Body of pancreas (tissue), 4 donors: ENCODE measurements at regions not wholly inside any gene's neighbourhood (a gene's known extent, or its start where the extent isn't known, plus 50 kb on each side); places are given as distances from the start of the nearest gene placed in this dataset.

Experiments used
- ATAC-seq: fragments of 150-250 bp; one replicate; pipeline ENCODE4 v1.9.1; 2016
- DNase-seq, 4 donors: peaks; one replicate each; pipeline ENCODE4 v3.0.0-alpha.2; 2019
- H3K27ac ChIP-seq, 4 donors: fragments of 200-600 bp; sonication (generic); 1 replicate in 3 of 4; 2 replicates in 1 of 4; pipeline versions ENCODE4 v1.5.1 to v1.6.1; 2016 to 2019; ENCODE audit warnings: mild to moderate bottlenecking in 1 of 4, mixed read lengths in 1 of 4, moderate library complexity in 1 of 4
- H3K27me3 ChIP-seq, 2 donors: fragments of 200-600 bp; sonication (generic); one replicate each; pipeline ENCODE4 v1.6.0; 2016; ENCODE audit warnings: mild to moderate bottlenecking in 1 of 2
- H3K36me3 ChIP-seq, 2 donors: fragments of 200-600 bp; sonication (generic); replicated peaks in 1 of 2; 2 replicates each; pipeline ENCODE4 v1.5.1; 2016; ENCODE audit warnings: low read depth in 2 of 2; ENCODE audit not compliant: insufficient read depth in 1 of 2
- H3K4me1 ChIP-seq: fragments of 200-600 bp; sonication (generic); one replicate; pipeline ENCODE4 v1.6.0; 2016
- H3K4me3 ChIP-seq, 2 donors: fragments of 200-600 bp; sonication (generic); 1 replicate in 1 of 2; 2 replicates in 1 of 2; pipeline ENCODE4 v1.5.1; 2016 to 2019
- H3K9me3 ChIP-seq, 3 donors: fragments of 200-600 bp; sonication (generic); 1 replicate in 2 of 3; 2 replicates in 1 of 3; pipeline ENCODE4 v1.5.1; 2016
- POLR2A ChIP-seq, 3 donors: fragments of 450-650 bp; IDR thresholded peaks; one replicate each; pipeline ENCODE4 v1.6.1; 2016; ENCODE audit warnings: antibody characterized with exemption in 3 of 3, mild to moderate bottlenecking in 2 of 3
- WGBS, 2 donors: methylation state at CpG; one replicate each; pipeline ENCODE4 v1.1.5; 2017; 5-methylcytosine and 5-hydroxymethylcytosine counted together
- intact Hi-C: fragments of 100-400 bp; cut with DNase I; formaldehyde crosslinking; loops from one replicate; pipeline ENCODE4 v1.15.1; 2023
- TF ChIP-seq, protein P1 (sequence below), 7 experiments: fragments of 450-650 bp in 4 of 7; fragments of 200-600 bp in 3 of 7; sonication (generic) in 3 of 7; IDR thresholded peaks; one replicate each; pipeline ENCODE4 v1.5.1; 2016 to 2019; ENCODE audit warnings: antibody characterized with exemption in 7 of 7

DNA sequence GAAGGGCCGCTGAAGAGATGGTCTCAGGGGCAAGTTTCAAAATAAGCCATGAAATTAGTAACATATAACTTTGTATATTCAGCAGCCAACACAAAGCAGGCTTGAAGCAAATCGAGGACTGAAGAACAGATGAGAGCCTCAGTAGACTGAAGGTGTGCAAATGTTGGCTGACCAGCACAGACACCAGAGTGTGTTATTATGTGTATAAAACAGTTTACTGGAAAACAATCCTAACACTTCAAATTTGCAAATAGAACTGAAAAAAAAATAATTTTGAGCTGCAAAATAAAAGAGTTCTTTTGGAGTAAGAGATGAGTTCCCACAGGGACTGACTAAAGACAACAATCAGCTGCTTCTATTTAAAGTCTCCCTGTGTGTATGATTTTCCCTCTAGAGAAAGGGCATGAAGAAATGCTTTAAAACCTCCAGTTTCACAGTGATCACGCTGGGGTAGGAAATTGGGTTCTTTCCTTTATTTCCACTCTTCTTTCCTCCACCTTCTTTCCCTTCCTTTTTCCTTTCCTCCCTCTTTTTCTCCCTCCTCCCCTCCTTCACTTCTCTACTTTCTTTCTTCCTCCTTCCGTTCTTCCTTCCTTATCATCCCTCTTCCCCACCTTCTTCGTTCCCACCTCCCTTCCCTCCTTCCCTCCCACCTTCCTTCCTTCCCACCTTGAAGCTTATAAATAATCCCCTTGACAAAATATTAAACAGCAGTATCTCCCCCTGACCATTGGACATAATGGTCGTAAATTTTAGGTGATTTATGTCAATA, 383.9 kb upstream of the DCN start:
- Histone ChIP-seq H3K36me3 (no peaks in the 10 kb centered on the region), H3K27ac (no peak overlapping the region), H3K9me3 (no peaks in the 10 kb centered on the region), H3K4me1 (peaks cover 9% of the 10 kb centered on the region), H3K27me3 (no peaks in the 10 kb centered on the region), H3K4me3 (no peak overlapping the region)
- ATAC-seq (no peak), DNase-seq (no peak)
- intact Hi-C loops = no loop called here
- 69 to 85% methylated on average over 6 of the region's 6 CpGs for WGBS, 2 donors
- TF ChIP-seq, protein P1, sequence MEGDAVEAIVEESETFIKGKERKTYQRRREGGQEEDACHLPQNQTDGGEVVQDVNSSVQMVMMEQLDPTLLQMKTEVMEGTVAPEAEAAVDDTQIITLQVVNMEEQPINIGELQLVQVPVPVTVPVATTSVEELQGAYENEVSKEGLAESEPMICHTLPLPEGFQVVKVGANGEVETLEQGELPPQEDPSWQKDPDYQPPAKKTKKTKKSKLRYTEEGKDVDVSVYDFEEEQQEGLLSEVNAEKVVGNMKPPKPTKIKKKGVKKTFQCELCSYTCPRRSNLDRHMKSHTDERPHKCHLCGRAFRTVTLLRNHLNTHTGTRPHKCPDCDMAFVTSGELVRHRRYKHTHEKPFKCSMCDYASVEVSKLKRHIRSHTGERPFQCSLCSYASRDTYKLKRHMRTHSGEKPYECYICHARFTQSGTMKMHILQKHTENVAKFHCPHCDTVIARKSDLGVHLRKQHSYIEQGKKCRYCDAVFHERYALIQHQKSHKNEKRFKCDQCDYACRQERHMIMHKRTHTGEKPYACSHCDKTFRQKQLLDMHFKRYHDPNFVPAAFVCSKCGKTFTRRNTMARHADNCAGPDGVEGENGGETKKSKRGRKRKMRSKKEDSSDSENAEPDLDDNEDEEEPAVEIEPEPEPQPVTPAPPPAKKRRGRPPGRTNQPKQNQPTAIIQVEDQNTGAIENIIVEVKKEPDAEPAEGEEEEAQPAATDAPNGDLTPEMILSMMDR (IDR thresholded peaks at IDR 0.05) = no peak
- TF ChIP-seq POLR2A (IDR thresholded peaks at IDR 0.05) = no peak

DNA sequence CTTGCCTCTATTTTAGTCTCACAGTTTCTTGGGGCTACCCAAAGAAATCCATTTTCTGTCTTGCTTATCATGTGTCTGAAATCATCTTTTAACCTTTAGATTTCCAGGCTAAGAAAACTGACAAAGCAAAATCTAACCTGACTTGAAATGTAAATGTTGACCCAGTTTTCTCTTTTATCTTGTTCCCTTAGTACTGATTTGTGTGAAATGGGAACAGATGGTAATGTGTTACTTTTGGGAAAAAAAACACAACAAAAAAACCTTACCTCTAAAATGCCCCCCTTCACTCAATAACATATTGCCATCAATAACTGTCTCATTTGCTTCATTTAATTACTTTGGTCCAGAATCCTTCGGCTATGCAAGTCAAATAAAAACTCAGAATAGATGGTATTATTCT, 383.2 kb upstream of the DCN start:
- H3K27me3 ChIP-seq = no peaks in the 10 kb centered on the region
- no peak overlapping the region for H3K4me3 ChIP-seq
- H3K9me3 ChIP-seq = no peaks in the 10 kb centered on the region
- TF ChIP-seq POLR2A (IDR thresholded peaks at IDR 0.05) = no peak
- TF ChIP-seq, protein P1 (IDR thresholded peaks at IDR 0.05) = no peak
- no peak for ATAC-seq
- H3K4me1 ChIP-seq = peaks cover 9% of the 10 kb centered on the region
- H3K36me3 ChIP-seq = no peaks in the 10 kb centered on the region
- 38 to 50% methylated on average over 1 of the region's 1 CpG for WGBS, 2 donors
- intact Hi-C loops = no loop called here
- H3K27ac ChIP-seq = no peak overlapping the region
- DNase-seq = no peak

DNA sequence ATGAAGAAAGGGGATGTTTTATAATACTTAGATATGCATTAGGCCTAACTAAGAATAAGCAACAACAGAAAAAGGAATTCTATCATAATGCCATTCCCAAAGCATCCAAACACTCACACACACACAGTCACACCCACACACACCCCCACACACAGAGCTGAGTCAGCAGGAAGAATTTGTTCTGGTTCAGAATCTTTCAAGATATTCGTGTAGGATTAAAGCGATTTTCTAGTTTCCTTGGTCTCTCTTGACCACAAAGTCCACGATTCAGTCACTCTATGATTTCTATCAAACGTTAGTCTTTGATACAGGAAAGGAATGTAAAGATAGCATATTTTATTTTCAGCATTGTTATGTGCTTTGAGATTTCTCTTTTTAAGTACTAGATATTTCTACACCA, 382.6 kb upstream of the DCN start:
- H3K36me3 ChIP-seq = no peaks in the 10 kb centered on the region
- TF ChIP-seq POLR2A (IDR thresholded peaks at IDR 0.05) = no peak
- TF ChIP-seq, protein P1 (IDR thresholded peaks at IDR 0.05) = no peak
- intact Hi-C loops = no loop called here
- no peak overlapping the region for H3K27ac ChIP-seq
- no peak for DNase-seq
- no peak for ATAC-seq
- no peaks in the 10 kb centered on the region for H3K27me3 ChIP-seq
- H3K4me3 ChIP-seq = no peak overlapping the region
- 43% methylated on average over 4 of the region's 4 CpGs for WGBS, 2 donors
- H3K4me1 ChIP-seq = peaks cover 9% of the 10 kb centered on the region
- no peaks in the 10 kb centered on the region for H3K9me3 ChIP-seq

DNA sequence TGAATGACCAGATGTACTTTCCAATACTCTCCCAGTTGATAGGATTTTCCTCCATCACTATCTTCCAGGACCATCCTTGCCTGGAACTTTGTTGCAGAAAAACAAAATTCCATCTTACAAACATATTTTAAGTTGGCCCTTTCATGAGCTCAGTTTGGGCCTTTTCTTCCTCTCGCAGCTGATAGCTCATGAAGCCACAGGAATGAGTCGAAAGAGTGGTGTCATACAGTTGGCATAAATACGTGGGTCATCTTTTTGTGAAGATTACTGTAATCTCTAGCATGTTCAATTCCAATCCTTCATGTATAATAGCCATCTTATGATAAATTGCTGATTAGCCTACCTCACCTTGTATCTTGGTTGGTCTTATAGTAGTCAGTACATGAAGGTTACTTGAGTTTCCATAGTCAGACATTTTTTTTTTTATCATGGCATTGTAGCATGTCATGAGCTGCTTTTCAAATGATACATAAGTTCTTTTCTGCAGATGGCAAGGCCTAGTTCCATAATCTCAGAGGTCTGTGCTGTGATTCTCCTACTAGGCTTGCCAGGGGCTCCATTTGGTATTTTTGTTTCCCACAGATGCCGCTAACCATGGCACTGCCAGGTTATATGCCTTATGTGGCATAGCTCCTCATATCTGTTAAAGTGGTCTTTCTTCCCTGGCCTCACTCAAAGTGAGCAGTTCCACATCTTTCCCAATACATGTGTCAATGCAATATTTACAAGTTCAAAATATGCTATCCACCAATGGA, 380.6 kb upstream of the DCN start:
- 87 to 92% methylated on average over 4 of the region's 4 CpGs for WGBS, 2 donors
- H3K36me3 ChIP-seq = no peaks in the 10 kb centered on the region
- H3K27ac ChIP-seq = no peak overlapping the region
- TF ChIP-seq POLR2A (IDR thresholded peaks at IDR 0.05) = no peak
- TF ChIP-seq, protein P1 (IDR thresholded peaks at IDR 0.05) = no peak
- ATAC-seq (no peak), DNase-seq (no peak)
- intact Hi-C loops = no loop called here
- H3K4me3 ChIP-seq = no peak overlapping the region
- H3K27me3 ChIP-seq = no peaks in the 10 kb centered on the region
- peaks cover 9% of the 10 kb centered on the region for H3K4me1 ChIP-seq
- no peaks in the 10 kb centered on the region for H3K9me3 ChIP-seq
